H1 (cell line): ENCODE measurements at regions not wholly inside any gene's neighbourhood (a gene's known extent, or its start where the extent isn't known, plus 50 kb on each side); places are given as distances from the start of the nearest gene placed in this dataset.

Experiments used
- CTCF ChIA-PET: fragments of 300-600 bp; sonication (Branson Sonifier 250); formaldehyde crosslinking; loops from one replicate; lab custom pipeline; 2021; ENCODE audit not compliant: partially characterized antibody; lab: Charles Lee
- POLR2A ChIA-PET: fragments of 300-600 bp; sonication (Branson Sonifier 250); formaldehyde crosslinking; loops from one replicate; lab custom pipeline; 2021; ENCODE audit warnings: inconsistent platforms; ENCODE audit not compliant: partially characterized antibody; lab: Charles Lee
- DNase-seq, 2 experiments: peaks; one replicate each; pipeline versions ENCODE4 v3.0.0 to v3.0.0-alpha.2; 2010 to 2022; ENCODE audit warnings: low spot score in 2 of 2, low read depth in 1 of 2, mixed read lengths in 1 of 2
- FAIRE-seq: peaks from 2 replicates; lab custom pipeline; 2011; peaks lifted over from hg19 to GRCh38; lab: Jason Lieb, UNC
- H2AFZ ChIP-seq: 2 replicates; pipeline ENCODE4 v1.8.1; 2012; ENCODE audit warnings: low read length, inconsistent platforms
- H2AK5ac ChIP-seq: 2 replicates; pipeline ENCODE4 v1.6.1; 2013; ENCODE audit warnings: low read depth, low read length
- H2BK120ac ChIP-seq: replicated peaks from 2 replicates; pipeline ENCODE3; 2013; ENCODE audit warnings: low read depth, low read length, inconsistent platforms
- H2BK12ac ChIP-seq: 2 replicates; pipeline ENCODE4 v1.6.1; 2013; ENCODE audit warnings: low read depth, low read length
- H2BK15ac ChIP-seq: 2 replicates; pipeline ENCODE4 v1.6.1; 2013; ENCODE audit warnings: low read length
- H2BK20ac ChIP-seq: 2 replicates; pipeline ENCODE4 v1.6.1; 2013; ENCODE audit warnings: low read length
- H2BK5ac ChIP-seq: 2 replicates; pipeline ENCODE4 v1.6.1; 2013; ENCODE audit warnings: low read depth, low read length
- H3K14ac ChIP-seq: 2 replicates; pipeline ENCODE4 v1.6.1; 2013; ENCODE audit warnings: inconsistent platforms; ENCODE audit not compliant: insufficient read length
- H3K18ac ChIP-seq: 2 replicates; pipeline ENCODE4 v1.6.1; 2013; ENCODE audit warnings: low read length; ENCODE audit errors: extremely low read depth
- H3K23ac ChIP-seq: 2 replicates; pipeline ENCODE4 v1.6.1; 2013; ENCODE audit warnings: inconsistent platforms; ENCODE audit not compliant: insufficient read length
- H3K23me2 ChIP-seq: 2 replicates; pipeline ENCODE4 v1.6.1; 2013; ENCODE audit warnings: low read depth, low read length
- H3K27ac ChIP-seq: 2 replicates; pipeline ENCODE4 v1.6.1; 2011; ENCODE audit warnings: low read depth, low read length, inconsistent platforms
- H3K27me3 ChIP-seq, 4 experiments: replicated peaks in 1 of 4; 1 replicate in 1 of 4; 2 replicates in 3 of 4; pipeline versions ENCODE4 v1.6.1 to v1.8.1; 2011 to 2013; ENCODE audit warnings: low read length in 3 of 4, mild to moderate bottlenecking in 3 of 4, inconsistent platforms in 2 of 4, mixed read lengths in 2 of 4, moderate library complexity in 1 of 4; ENCODE audit not compliant: control insufficient read depth in 3 of 4, insufficient read depth in 3 of 4; ENCODE audit errors: extremely low read depth in 1 of 4
- H3K36me3 ChIP-seq, 4 experiments: 2 replicates each; pipeline versions ENCODE4 v1.6.1 to v1.8.1; 2011 to 2013; ENCODE audit warnings: mild to moderate bottlenecking in 4 of 4, low read length in 3 of 4, moderate library complexity in 2 of 4, control low read depth in 1 of 4, inconsistent platforms in 1 of 4; ENCODE audit not compliant: insufficient read depth in 4 of 4, control insufficient read depth in 2 of 4
- H3K4ac ChIP-seq: replicated peaks from 2 replicates; pipeline ENCODE3; 2013; ENCODE audit warnings: low read length, low read depth, mixed read lengths, inconsistent platforms; ENCODE audit not compliant: insufficient read length
- H3K4me1 ChIP-seq, 4 experiments: replicated peaks in 1 of 4; 1 replicate in 1 of 4; 2 replicates in 3 of 4; pipeline versions ENCODE4 v1.6.1 to v1.8.1; 2011 to 2013; ENCODE audit warnings: low read length in 3 of 4, inconsistent platforms in 2 of 4, mixed read lengths in 1 of 4; ENCODE audit not compliant: insufficient read depth in 4 of 4, control insufficient read depth in 3 of 4
- H3K4me2 ChIP-seq, 2 experiments: 2 replicates each; pipeline versions ENCODE4 v1.6.1 to v1.8.1; 2011 to 2013; ENCODE audit warnings: low read depth in 2 of 2, low read length in 2 of 2, control low read depth in 1 of 2, inconsistent platforms in 1 of 2, mild to moderate bottlenecking in 1 of 2; ENCODE audit not compliant: insufficient read depth in 1 of 2
- H3K4me3 ChIP-seq, 4 experiments: fragments of 200-600, 300-600 bp in 1 of 4; sonication (generic), shearing (Covaris generic), sonication (Bioruptor Twin) in 1 of 4; 2 replicates each; pipeline versions ENCODE4 v1.5.1 to v1.8.1; 2011 to 2016; ENCODE audit warnings: low read length in 4 of 4, low read depth in 3 of 4, control low read depth in 2 of 4, inconsistent platforms in 2 of 4, mild to moderate bottlenecking in 2 of 4, mixed read lengths in 1 of 4, moderate library complexity in 1 of 4; ENCODE audit not compliant: insufficient read depth in 2 of 4; ENCODE audit errors: extremely low read depth in 1 of 4
- H3K56ac ChIP-seq: replicated peaks from 2 replicates; pipeline ENCODE3; 2013; ENCODE audit warnings: low read depth, mild to moderate bottlenecking, mixed read lengths, low read length, inconsistent platforms; ENCODE audit not compliant: insufficient read length
- H3K79me1 ChIP-seq: 2 replicates; pipeline ENCODE4 v1.6.1; 2013; ENCODE audit warnings: low read depth, low read length, control low read depth
- H3K79me2 ChIP-seq, 2 experiments: 2 replicates each; pipeline versions ENCODE4 v1.6.1 to v1.8.1; 2012 to 2013; ENCODE audit warnings: low read length in 2 of 2, mild to moderate bottlenecking in 2 of 2, inconsistent platforms in 1 of 2; ENCODE audit not compliant: insufficient read depth in 2 of 2, control insufficient read depth in 1 of 2
- H3K9ac ChIP-seq, 4 experiments: replicated peaks in 1 of 4; 1 replicate in 1 of 4; 2 replicates in 3 of 4; pipeline versions ENCODE4 v1.6.1 to v1.8.1; 2011 to 2013; ENCODE audit warnings: low read depth in 3 of 4, low read length in 3 of 4, control low read depth in 2 of 4, mild to moderate bottlenecking in 2 of 4, moderate library complexity in 2 of 4, inconsistent platforms in 1 of 4; ENCODE audit errors: extremely low read depth in 1 of 4
- H3K9me3 ChIP-seq, 2 experiments: 2 replicates each; pipeline versions ENCODE4 v1.6.1 to v1.8.1; 2012 to 2013; ENCODE audit warnings: mild to moderate bottlenecking in 2 of 2, moderate library complexity in 2 of 2, control low read depth in 1 of 2, inconsistent platforms in 1 of 2, low read depth in 1 of 2, low read length in 1 of 2, mixed read lengths in 1 of 2; ENCODE audit not compliant: insufficient read depth in 2 of 2
- H4K20me1 ChIP-seq, 2 experiments: replicated peaks in 1 of 2; 2 replicates each; pipeline versions ENCODE3 to v1.8.1; 2011 to 2013; ENCODE audit warnings: inconsistent platforms in 2 of 2, low read length in 2 of 2, mild to moderate bottlenecking in 1 of 2; ENCODE audit not compliant: insufficient read depth in 2 of 2, control insufficient read depth in 1 of 2
- H4K5ac ChIP-seq: 2 replicates; pipeline ENCODE4 v1.6.1; 2013; ENCODE audit warnings: low read length, low read depth, mixed read lengths, inconsistent platforms; ENCODE audit not compliant: insufficient read length
- H4K8ac ChIP-seq: 2 replicates; pipeline ENCODE4 v1.8.0; 2013; ENCODE audit warnings: mild to moderate bottlenecking, moderate library complexity, low read length, inconsistent platforms; ENCODE audit not compliant: insufficient read depth; ENCODE audit errors: extremely low read depth
- H4K91ac ChIP-seq: replicated peaks from 2 replicates; pipeline ENCODE3; 2013; ENCODE audit warnings: low read length, mixed read lengths, inconsistent platforms; ENCODE audit not compliant: insufficient read length
- ASH2L ChIP-seq: fragments of 200-600, 300-600 bp; sonication (generic); IDR thresholded peaks from one replicate; pipeline ENCODE4 v1.7.1; 2017; ENCODE audit warnings: low read length
- ATF3 ChIP-seq: IDR thresholded peaks from 2 replicates; pipeline ENCODE4 v1.6.1; 2011; ENCODE audit warnings: low read depth, mild to moderate bottlenecking, low read length; ENCODE audit not compliant: insufficient read depth
- BACH1 ChIP-seq: IDR thresholded peaks from 2 replicates; pipeline ENCODE4 v1.6.1; 2012; ENCODE audit warnings: low read length, improper control_type of control experiment
- CBX5 ChIP-seq: fragments of 300-800, 300-1000 bp; sonication (generic); IDR thresholded peaks from 2 replicates; pipeline ENCODE4 v1.7.1; 2016; ENCODE audit warnings: antibody characterized with exemption, low read length, low read depth
- CREB1 ChIP-seq: IDR thresholded peaks from 2 replicates; pipeline ENCODE4 v1.6.1; 2012; ENCODE audit warnings: inconsistent platforms
- JUN ChIP-seq: IDR thresholded peaks from 2 replicates; pipeline ENCODE4 v1.6.1; 2011; ENCODE audit warnings: low read depth, mild to moderate bottlenecking, improper control_type of control experiment, low read length
- MAFK ChIP-seq: IDR thresholded peaks from 2 replicates; pipeline ENCODE4 v1.6.1; 2012; ENCODE audit warnings: low read depth, mild to moderate bottlenecking, improper control_type of control experiment, low read length
- MAX ChIP-seq: IDR thresholded peaks from 2 replicates; pipeline ENCODE4 v1.6.1; 2012; ENCODE audit warnings: inconsistent platforms
- RAD21 ChIP-seq, 2 experiments: IDR thresholded peaks in 1 of 2; conservative IDR thresholded peaks in 1 of 2; 2 replicates each; pipeline ENCODE4 v1.6.1; 2011; ENCODE audit warnings: low read depth in 2 of 2, low read length in 2 of 2, improper control_type of control experiment in 1 of 2, inconsistent platforms in 1 of 2, mild to moderate bottlenecking in 1 of 2, moderate library complexity in 1 of 2
- SP4 ChIP-seq: IDR thresholded peaks from 2 replicates; pipeline ENCODE4 v1.6.1; 2012; ENCODE audit warnings: low read length, inconsistent platforms
- SRF ChIP-seq: IDR thresholded peaks from 2 replicates; pipeline ENCODE4 v1.6.1; 2011; ENCODE audit warnings: mild to moderate bottlenecking, low read depth, low read length, moderate library complexity
- SUZ12 ChIP-seq: fragments of 200-600 bp; sonication (generic); IDR thresholded peaks from 2 replicates; pipeline ENCODE4 v1.6.1; 2012; ENCODE audit warnings: mild to moderate bottlenecking, inconsistent platforms, low read length, moderate library complexity, mixed read lengths
- ZNF274 ChIP-seq: IDR thresholded peaks from 2 replicates; pipeline ENCODE4 v1.7.0; 2012; ENCODE audit warnings: low read length, borderline replicate concordance; ENCODE audit errors: extremely low read depth
- WGBS, 2 experiments: shearing (Covaris generic) in 1 of 2; methylation state at CpG; one replicate each; pipeline versions ENCODE4 v1.1.6 to v1.1.7; 2013 to 2015; ENCODE audit warnings: low lambda C conversion rate in 2 of 2, mixed read lengths in 2 of 2, inconsistent platforms in 1 of 2, low coverage in 1 of 2, missing lambda C conversion rate in 1 of 2; ENCODE audit not compliant: insufficient replicate concordance in 2 of 2, insufficient coverage in 1 of 2, insufficient read length in 1 of 2; ENCODE audit errors: extremely low coverage in 1 of 2, missing lambda C conversion rate in 1 of 2; 5-methylcytosine and 5-hydroxymethylcytosine counted together

- Histone ChIP-seq H3K9ac (no peak overlapping the region), H4K5ac (no peak overlapping the region), H3K23ac (no peak overlapping the region), H3K4me1 (no peaks in the 10 kb centered on the region), H3K14ac (no peak overlapping the region), H3K79me2 (no peaks in the 10 kb centered on the region), H4K20me1 (no peaks in the 10 kb centered on the region), H2AFZ (no peak overlapping the region), H3K56ac (no peak overlapping the region), H3K18ac (no peak overlapping the region), H4K91ac (no peak overlapping the region), H2BK15ac (no peak overlapping the region), H3K4me3 (no peak overlapping the region), H2BK12ac (no peak overlapping the region), H4K8ac (no peak overlapping the region), H3K27ac (no peak overlapping the region), H2BK5ac (no peak overlapping the region), H3K36me3 (no peaks in the 10 kb centered on the region), H3K4ac (no peak overlapping the region), H3K23me2 (peaks cover 2% of the 10 kb centered on the region; the same call in 1 of the 2 replicates), H2AK5ac (no peak overlapping the region), H2BK120ac (no peak overlapping the region), H3K4me2 (no peak overlapping the region), H3K27me3 (no peaks in the 10 kb centered on the region), H3K79me1 (no peaks in the 10 kb centered on the region), H2BK20ac (no peak overlapping the region), H3K9me3 (no peaks in the 10 kb centered on the region)
- FAIRE-seq (no peak), DNase-seq (no peak)
- TF ChIP-seq ZNF274 (no peak), SP4 (no peak), CREB1 (no peak), JUN (no peak), ATF3 (no peak), ASH2L (no peak), SRF (no peak), RAD21 (IDR thresholded peaks at IDR 0.05 in 1 of 2, conservative IDR thresholded peaks at IDR 0.05 in 1 of 2; ENCODE audit: low read depth in 2 of 2, low read length in 2 of 2) (no peak), MAX (no peak), SUZ12 (no peak), MAFK (no peak), BACH1 (no peak), CBX5 (no peak)
- ChIA-PET CTCF (interaction anchor here (1.7 kb wide), 1 partner anchor 234 kb away, joined by 3 read pairs; no protein-coding TSS in a partner anchor), POLR2A (no interaction called here)
- 85% methylated on average over 2 of the region's 2 CpGs; no CpG with 5 or more reads in 1 of the 2 experiments for WGBS, 2 experiments
These were observed 156.5 kb upstream of the FOXA2 start for GRCh38 chr20:22740829-22741228.
